22Rv1 (cell line): ENCODE measurements at regions not wholly inside any gene's neighbourhood (a gene's known extent, or its start where the extent isn't known, plus 50 kb on each side); places are given as distances from the start of the nearest gene placed in this dataset.
"Not testable (repeated sequence)": the region's sequence is repeated elsewhere in the genome, so short reads cannot be mapped to it uniquely, and the experiment has no call there.

Source experiments
- H3K27ac ChIP-seq: fragments of 450-650 bp; 2 replicates; pipeline ENCODE4 v1.5.1; 2017
- CTCF ChIP-seq: fragments of 450-650 bp; IDR thresholded peaks from 2 replicates; pipeline ENCODE4 v1.5.1; 2017; ENCODE audit warnings: mild to moderate bottlenecking
- ZFX ChIP-seq: fragments of 450-650 bp; IDR thresholded peaks from 2 replicates; pipeline ENCODE4 v1.6.1; 2017; ENCODE audit warnings: antibody characterized with exemption, borderline replicate concordance

GRCh38 chr5:84748313-84748712 is 363.6 kb upstream of the EDIL3 start:
- no peak overlapping the region for H3K27ac ChIP-seq

GRCh38 chr5:84746280-84746679 is 361.6 kb upstream of the EDIL3 start:
- not testable (repeated sequence) for H3K27ac ChIP-seq

More at GRCh38 chr5:84748313-84748712, 363.6 kb upstream of the EDIL3 start:
- no peak for TF ChIP-seq CTCF

GRCh38 chr5:84741056-84741455 is 356.4 kb upstream of the EDIL3 start:
- TF ChIP-seq ZFX, result no peak
- TF ChIP-seq CTCF, result no peak
- H3K27ac ChIP-seq, result no peak overlapping the region

- H3K27ac ChIP-seq, result no peak overlapping the region
- no peak for TF ChIP-seq ZFX
- TF ChIP-seq CTCF, result no peak
Observed at GRCh38 chr5:84729326-84729725, 344.6 kb upstream of the EDIL3 start.

- H3K27ac ChIP-seq, result no peak overlapping the region
- TF ChIP-seq ZFX (no peak), CTCF (no peak)
Observed at GRCh38 chr5:84727708-84728107, 343.0 kb upstream of the EDIL3 start.

GRCh38 chr5:84725946-84726570 is 341.4 kb upstream of the EDIL3 start:
- H3K27ac ChIP-seq, result no peak overlapping the region
- TF ChIP-seq ZFX (no peak), CTCF (no peak)

GRCh38 chr5:84724683-84725082 is 340.0 kb upstream of the EDIL3 start:
- no peak for TF ChIP-seq ZFX
- no peak for TF ChIP-seq CTCF
- no peak overlapping the region for H3K27ac ChIP-seq

- TF ChIP-seq CTCF (no peak), ZFX (no peak)
- no peak overlapping the region for H3K27ac ChIP-seq
Observed at GRCh38 chr5:84724181-84724580, 339.5 kb upstream of the EDIL3 start.
